NB4 (cell line): ENCODE measurements at regions not wholly inside any gene's neighbourhood (a gene's known extent, or its start where the extent isn't known, plus 50 kb on each side); places are given as distances from the start of the nearest gene placed in this dataset.

ENCODE experiments used
- DNase-seq: peaks from one replicate; pipeline ENCODE4 v3.0.0; 2010; ENCODE audit warnings: low read depth
- H3K4me3 ChIP-seq: one replicate; pipeline ENCODE4 v1.5.1; 2011; ENCODE audit warnings: mild to moderate bottlenecking, low read depth, low read length, moderate library complexity
- CTCF ChIP-seq: IDR thresholded peaks from one replicate; pipeline ENCODE4 v1.5.1; 2012; ENCODE audit warnings: low read depth, low read length
- MYC ChIP-seq: IDR thresholded peaks from 2 replicates; pipeline ENCODE4 v1.6.1; 2011; ENCODE audit warnings: low read depth, low read length
- POLR2A ChIP-seq: IDR thresholded peaks from 2 replicates; pipeline ENCODE4 v1.6.1; 2011; ENCODE audit warnings: mild to moderate bottlenecking; ENCODE audit not compliant: insufficient read length; ENCODE audit errors: extremely low read depth
- TF ChIP-seq, protein P1 (sequence below): IDR thresholded peaks from 2 replicates; pipeline ENCODE4 v1.6.1; 2011; ENCODE audit warnings: low read depth, low read length

DNA sequence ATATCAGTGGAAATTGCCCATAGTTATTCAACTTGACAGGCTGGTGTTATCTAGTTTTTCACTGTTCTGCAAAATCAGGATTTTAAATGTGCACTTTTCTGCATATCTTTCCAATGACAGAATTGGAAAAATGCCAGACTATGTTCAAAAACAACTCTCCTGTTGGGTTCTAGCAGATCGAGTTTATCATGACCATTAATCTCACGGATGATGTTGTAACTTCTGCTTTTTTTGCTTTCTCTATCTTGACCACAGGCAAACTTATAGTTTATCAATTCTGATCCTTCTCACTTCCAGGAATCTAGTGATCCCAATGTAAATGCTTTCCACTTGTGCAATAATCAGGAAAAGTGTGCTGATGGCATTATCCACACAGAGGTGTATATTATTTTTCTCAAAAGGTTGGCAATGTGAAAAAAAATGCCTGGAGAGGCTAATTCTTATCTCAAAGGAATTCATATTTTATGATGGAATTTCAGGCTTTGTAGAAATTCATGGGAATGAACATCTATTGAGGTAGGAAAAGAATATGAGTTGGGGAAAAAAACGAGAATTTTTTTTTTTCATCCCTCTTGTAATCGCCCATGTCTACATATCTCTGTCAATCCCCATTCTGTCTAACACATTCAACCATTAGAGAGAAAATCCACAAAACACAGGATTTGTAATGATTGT, 73.6 kb upstream of the DAB2 start:
- TF ChIP-seq, protein P1, sequence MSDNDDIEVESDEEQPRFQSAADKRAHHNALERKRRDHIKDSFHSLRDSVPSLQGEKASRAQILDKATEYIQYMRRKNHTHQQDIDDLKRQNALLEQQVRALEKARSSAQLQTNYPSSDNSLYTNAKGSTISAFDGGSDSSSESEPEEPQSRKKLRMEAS = no peak
- no peak for TF ChIP-seq POLR2A
- no peak for TF ChIP-seq MYC
- TF ChIP-seq CTCF = no peak
- DNase-seq = peak; percentile 62
- H3K4me3 ChIP-seq = no peak overlapping the region

- DNase-seq = no peak
- TF ChIP-seq, protein P1 = no peak
- TF ChIP-seq CTCF (no peak), MYC (no peak)
- no peak overlapping the region for H3K4me3 ChIP-seq
Observed at GRCh38 chr5:39497322-39497721, 72.5 kb upstream of the DAB2 start.

DNA sequence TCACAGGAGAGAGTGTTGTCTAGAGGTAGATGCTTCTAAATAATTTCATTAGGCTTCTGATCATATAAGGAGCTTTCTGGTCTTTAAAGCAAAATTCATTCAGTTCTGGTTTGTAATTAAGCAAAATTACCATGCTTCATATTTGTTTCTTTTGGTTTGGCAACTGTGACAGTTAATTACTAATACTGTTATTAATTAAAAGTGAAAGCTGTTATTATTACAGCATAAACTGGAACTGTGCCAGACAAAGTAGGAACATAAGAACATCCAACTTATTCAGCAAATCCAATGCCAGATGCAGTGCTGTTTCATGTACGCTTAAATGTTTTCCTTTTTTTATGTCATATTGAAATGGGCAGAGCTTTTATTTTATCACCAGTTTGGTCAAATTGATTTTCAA, 70.4 kb upstream of the DAB2 start:
- TF ChIP-seq CTCF (no peak), POLR2A (no peak), MYC (no peak)
- TF ChIP-seq, protein P1 = no peak
- H3K4me3 ChIP-seq = no peak overlapping the region
- no peak for DNase-seq

DNA sequence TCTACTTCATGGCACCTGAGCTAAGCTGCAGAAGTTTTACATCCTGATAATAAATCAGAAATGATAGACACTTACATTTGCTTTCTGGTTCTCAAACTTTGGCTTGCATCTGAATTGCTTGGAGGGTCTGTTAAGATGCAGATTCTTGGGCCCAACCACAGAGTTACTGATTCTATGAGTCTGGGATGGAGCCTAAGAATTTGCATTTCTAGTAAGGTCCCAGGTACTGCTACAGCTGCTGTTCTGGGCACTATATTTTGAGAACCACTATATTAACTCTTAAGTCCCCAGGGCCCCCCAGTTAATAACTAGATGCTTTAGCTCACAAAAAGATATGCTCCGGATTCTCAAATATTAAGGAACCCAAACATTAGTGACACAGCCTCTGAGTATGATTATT, 69.8 kb upstream of the DAB2 start:
- no peak for DNase-seq
- H3K4me3 ChIP-seq = no peak overlapping the region
- TF ChIP-seq CTCF = no peak
- TF ChIP-seq, protein P1 = no peak
- no peak for TF ChIP-seq POLR2A
- no peak for TF ChIP-seq MYC

- no peak for TF ChIP-seq MYC
- H3K4me3 ChIP-seq = no peak overlapping the region
- no peak for DNase-seq
Observed at GRCh38 chr5:39494107-39494510, 69.3 kb upstream of the DAB2 start.

- DNase-seq = no peak
- H3K4me3 ChIP-seq = no peak overlapping the region
- TF ChIP-seq MYC (no peak), POLR2A (no peak), CTCF (no peak)
- TF ChIP-seq, protein P1 = no peak
Observed at GRCh38 chr5:39491210-39491609, 66.4 kb upstream of the DAB2 start.
